Lower leg skin (tissue), 4 donors: ENCODE measurements at regions not wholly inside any gene's neighbourhood (a gene's known extent, or its start where the extent isn't known, plus 50 kb on each side); places are given as distances from the start of the nearest gene placed in this dataset.
A peak's percentile ranks its signal among the peaks of the same experiment; 100 is the strongest.

Source experiments
- DNase-seq, 2 donors: peaks; one replicate each; pipeline ENCODE4 v3.0.0-alpha.2; 2019; ENCODE audit warnings: low spot score in 2 of 2
- H3K4me3 ChIP-seq: fragments of 200-600 bp; sonication (generic); 2 replicates; pipeline ENCODE4 v1.5.1; 2017; ENCODE audit warnings: mild to moderate bottlenecking, low read depth; ENCODE audit not compliant: poor library complexity, severe bottlenecking
- CTCF ChIP-seq, 3 donors: fragments of 450-650 bp; IDR thresholded peaks; one replicate each; pipeline ENCODE4 v1.5.1; 2016; ENCODE audit warnings: antibody characterized with exemption in 3 of 3, mild to moderate bottlenecking in 3 of 3, moderate library complexity in 2 of 3
- POLR2A ChIP-seq, 2 donors: fragments of 450-650 bp; IDR thresholded peaks; one replicate each; pipeline ENCODE4 v1.6.1; 2016 to 2017; ENCODE audit warnings: antibody characterized with exemption in 2 of 2, mild to moderate bottlenecking in 1 of 2, moderate library complexity in 1 of 2
- WGBS, 2 donors: methylation state at CpG; one replicate each; pipeline ENCODE4 v1.1.5; 2018; 5-methylcytosine and 5-hydroxymethylcytosine counted together
- intact Hi-C: fragments of 100-400 bp; cut with DNase I; formaldehyde crosslinking; loops from one replicate; pipeline ENCODE4 v1.15.0; 2023; ENCODE audit warnings: low total_unique reads

GRCh38 chr9:126750941-126751725, 53.7 kb upstream of the ZBTB43 start:
- H3K4me3 ChIP-seq = no peak overlapping the region
- 88 to 92% methylated on average over 6 of the region's 6 CpGs for WGBS, 2 donors
- DNase-seq = peak in 1 of 2 donors; percentile 53
- TF ChIP-seq POLR2A (IDR thresholded peaks at IDR 0.05) (no peak), CTCF (IDR thresholded peaks at IDR 0.05) (no peak)
- intact Hi-C loops = no loop called here

GRCh38 chr9:126752376-126752775, 52.5 kb upstream of the ZBTB43 start:
- WGBS, 2 donors = 57 to 60% methylated on average over 4 of the region's 4 CpGs
- peak in 1 of 2 donors; percentile 81 for DNase-seq
- no peak overlapping the region for H3K4me3 ChIP-seq
- TF ChIP-seq CTCF (IDR thresholded peaks at IDR 0.05) (no peak), POLR2A (IDR thresholded peaks at IDR 0.05) (no peak)
- intact Hi-C loops = no loop called here

- intact Hi-C loops = no loop called here
- TF ChIP-seq POLR2A (IDR thresholded peaks at IDR 0.05) = no peak
- no peak for TF ChIP-seq CTCF (IDR thresholded peaks at IDR 0.05)
- DNase-seq = peak; percentile 77 to 83
- no peak overlapping the region for H3K4me3 ChIP-seq
- whole genome bisulfite sequencing, 2 donors = 65 to 77% methylated on average over 10 of the region's 10 CpGs
Measured at GRCh38 chr9:126752881-126753670, 51.8 kb upstream of the ZBTB43 start.

GRCh38 chr9:126754436-126755316, 50.2 kb upstream of the ZBTB43 start:
- 81 to 83% methylated on average over 18 to 19 of the region's 19 CpGs for WGBS, 2 donors
- intact Hi-C loops = no loop called here
- DNase-seq = peak in 1 of 2 donors; percentile 57
- no peak overlapping the region for H3K4me3 ChIP-seq
- TF ChIP-seq POLR2A (IDR thresholded peaks at IDR 0.05) (no peak), CTCF (IDR thresholded peaks at IDR 0.05) (no peak)
